NB4 (cell line): ENCODE measurements at regions not wholly inside any gene's neighbourhood (a gene's known extent, or its start where the extent isn't known, plus 50 kb on each side); places are given as distances from the start of the nearest gene placed in this dataset.
"Not testable (repeated sequence)": the region's sequence is repeated elsewhere in the genome, so short reads cannot be mapped to it uniquely, and the experiment has no call there.

ENCODE experiments used
- CTCF ChIP-seq: IDR thresholded peaks from one replicate; pipeline ENCODE4 v1.5.1; 2012; ENCODE audit warnings: low read depth, low read length
- MAX ChIP-seq: IDR thresholded peaks from 2 replicates; pipeline ENCODE4 v1.6.1; 2011; ENCODE audit warnings: low read depth, low read length
- POLR2A ChIP-seq: IDR thresholded peaks from 2 replicates; pipeline ENCODE4 v1.6.1; 2011; ENCODE audit warnings: mild to moderate bottlenecking; ENCODE audit not compliant: insufficient read length; ENCODE audit errors: extremely low read depth

- not testable (repeated sequence) for TF ChIP-seq CTCF, POLR2A, MAX
Observed at GRCh38 chr21:6157515-6157914, 4363.9 kb upstream of the TPTE start.
